HepG2 (cell line): ENCODE measurements at regions not wholly inside any gene's neighbourhood (a gene's known extent, or its start where the extent isn't known, plus 50 kb on each side); places are given as distances from the start of the nearest gene placed in this dataset.

ENCODE experiments used
- ATAC-seq: fragments of 200-7000 bp; cut with Tn5 transposase; 3 replicates; pipeline ENCODE4 v1.9.1; 2020; ENCODE audit warnings: mild to moderate bottlenecking, moderate library complexity
- BruUV-seq: library from RNA; stranded (reverse); fragments of 400-500 nt; replicated peaks from 2 replicates; lab custom pipeline; 2021; lab: Mats Ljungman, UMichigan
- CTCF ChIA-PET: fragments of 300-600 bp; formaldehyde crosslinking; extraction: SDS; loops from one replicate; lab custom pipeline; 2021; ENCODE audit warnings: low total read pairs, inconsistent platforms, low intra/inter-chr PET ratio; lab: Yijun Ruan, JAX
- POLR2A ChIA-PET: fragments of 350-600 bp; sonication (Branson Sonifier 250); formaldehyde crosslinking; loops from one replicate; lab custom pipeline; 2020; ENCODE audit warnings: antibody characterized with exemption, inconsistent platforms; lab: Yijun Ruan, JAX
- DNase-seq: peaks from one replicate; pipeline ENCODE4 v3.0.0-alpha.2; 2015; ENCODE audit warnings: low spot score
- FAIRE-seq: peaks from 3 replicates; lab custom pipeline; 2011; peaks lifted over from hg19 to GRCh38; lab: Jason Lieb, UNC
- H2AFZ ChIP-seq: one replicate; pipeline ENCODE4 v1.6.1; 2011; ENCODE audit warnings: low read length, inconsistent platforms
- H3K27ac ChIP-seq: fragments of 300-600 bp; 3 replicates; pipeline ENCODE4 v1.8.0; 2011; ENCODE audit warnings: mixed run types, mild to moderate bottlenecking, mixed read lengths, low read length, inconsistent platforms; ENCODE audit not compliant: insufficient read depth; ENCODE audit errors: extremely low read length
- H3K27me3 ChIP-seq, 2 experiments: fragments of 200-600 bp in 1 of 2; 2 replicates in 1 of 2; 3 replicates in 1 of 2; pipeline versions ENCODE4 v1.6.0 to v1.8.0; 2011; ENCODE audit warnings: low read length in 2 of 2, mild to moderate bottlenecking in 2 of 2, moderate library complexity in 2 of 2, inconsistent platforms in 1 of 2; ENCODE audit not compliant: insufficient read depth in 2 of 2, control insufficient read depth in 1 of 2
- H3K36me3 ChIP-seq, 2 experiments: fragments of 200-600 bp in 1 of 2; replicated peaks in 1 of 2; 2 replicates in 1 of 2; 3 replicates in 1 of 2; pipeline versions ENCODE4 v1.5.1 to v1.8.0; 2011; ENCODE audit warnings: low read length in 2 of 2, inconsistent platforms in 1 of 2; ENCODE audit not compliant: insufficient read depth in 2 of 2, control insufficient read depth in 1 of 2
- H3K4me1 ChIP-seq: 2 replicates; pipeline ENCODE4 v1.5.1; 2012; ENCODE audit warnings: low read length, inconsistent platforms; ENCODE audit not compliant: insufficient read depth
- H3K4me2 ChIP-seq: 2 replicates; pipeline ENCODE4 v1.6.0; 2011; ENCODE audit warnings: low read depth, low read length, inconsistent platforms
- H3K4me3 ChIP-seq, 3 experiments: fragments of 200-600 bp in 1 of 3; sonication (generic), shearing (Covaris generic) in 1 of 3; replicated peaks in 1 of 3; 2 replicates each; pipeline ENCODE4 v1.5.1; 2011 to 2016; ENCODE audit warnings: low read length in 3 of 3, inconsistent platforms in 2 of 3, low read depth in 2 of 3, mild to moderate bottlenecking in 2 of 3, control low read depth in 1 of 3, mixed read lengths in 1 of 3; ENCODE audit not compliant: insufficient read depth in 1 of 3
- H3K79me2 ChIP-seq: one replicate; pipeline ENCODE4 v1.6.1; 2011; ENCODE audit warnings: low read length, inconsistent platforms; ENCODE audit not compliant: insufficient read depth
- H3K9ac ChIP-seq: 2 replicates; pipeline ENCODE4 v1.6.0; 2011; ENCODE audit warnings: mild to moderate bottlenecking, low read depth, low read length, inconsistent platforms; ENCODE audit not compliant: insufficient read depth
- H3K9me3 ChIP-seq: 2 replicates; pipeline ENCODE4 v1.5.1; 2012; ENCODE audit warnings: mild to moderate bottlenecking, low read length
- H4K20me1 ChIP-seq: 2 replicates; pipeline ENCODE4 v1.6.0; 2011; ENCODE audit warnings: inconsistent platforms, mild to moderate bottlenecking, low read length, moderate library complexity; ENCODE audit not compliant: insufficient read depth
- CBX1 ChIP-seq: IDR thresholded peaks from one replicate; pipeline ENCODE4 v1.6.1; 2016; ENCODE audit warnings: antibody characterized with exemption, low read depth
- CBX2 ChIP-seq, 2 experiments: fragments of 200-600 bp in 1 of 2; sonication (generic); formaldehyde crosslinking in 1 of 2; IDR thresholded peaks; 2 replicates each; pipeline versions ENCODE4 v1.7.0 to v1.8.1; 2018 to 2022; ENCODE audit warnings: low read depth in 2 of 2, low read length in 1 of 2, mild to moderate bottlenecking in 1 of 2, missing genetic modification reagents in 1 of 2
- HOXA7 ChIP-seq: sonication (generic); formaldehyde crosslinking; IDR thresholded peaks from 2 replicates; pipeline ENCODE4 v1.8.1; 2022; ENCODE audit warnings: mild to moderate bottlenecking, missing genetic modification reagents, moderate library complexity
- KDM2A ChIP-seq: sonication (generic); formaldehyde crosslinking; IDR thresholded peaks from 2 replicates; pipeline ENCODE4 v1.4.0; 2020; ENCODE audit warnings: low read depth, missing genetic modification reagents, borderline replicate concordance
- MXD4 ChIP-seq: IDR thresholded peaks from 2 replicates; pipeline ENCODE4 v1.6.1; 2016; ENCODE audit warnings: mild to moderate bottlenecking, missing biosample characterization, missing genetic modification reagents
- NCOA2 ChIP-seq: sonication (generic); formaldehyde crosslinking; IDR thresholded peaks from 2 replicates; pipeline ENCODE4 v1.8.0; 2022; ENCODE audit warnings: inconsistent platforms
- RAD21 ChIP-seq: fragments of 450-650 bp; formaldehyde crosslinking; IDR thresholded peaks from 2 replicates; pipeline ENCODE4 v1.5.0; 2020; ENCODE audit warnings: mild to moderate bottlenecking
- ZBTB8A ChIP-seq: sonication (generic); formaldehyde crosslinking; IDR thresholded peaks from 2 replicates; pipeline ENCODE4 v1.4.0; 2020; ENCODE audit warnings: mild to moderate bottlenecking, low read depth, missing genetic modification reagents, borderline replicate concordance
- ZFP41 ChIP-seq: sonication (generic); formaldehyde crosslinking; IDR thresholded peaks from 2 replicates; pipeline ENCODE4 v1.4.0; 2020; ENCODE audit warnings: mild to moderate bottlenecking, missing genetic modification reagents, borderline replicate concordance
- ZNF329 ChIP-seq: sonication (generic); formaldehyde crosslinking; IDR thresholded peaks from 2 replicates; pipeline ENCODE4 v1.9.0; 2021; ENCODE audit warnings: low read depth, mild to moderate bottlenecking, missing genetic modification reagents
- ZNF616 ChIP-seq: sonication (generic); formaldehyde crosslinking; IDR thresholded peaks from 2 replicates; pipeline ENCODE4 v1.5.0; 2020; ENCODE audit warnings: low read depth, mild to moderate bottlenecking, missing genetic modification reagents
- ZNF775 ChIP-seq: sonication (generic); formaldehyde crosslinking; IDR thresholded peaks from 2 replicates; pipeline ENCODE4 v1.4.0; 2020; ENCODE audit warnings: missing genetic modification reagents, mild to moderate bottlenecking, moderate library complexity, borderline replicate concordance
- ZNF816 ChIP-seq: sonication (generic); formaldehyde crosslinking; IDR thresholded peaks from 2 replicates; pipeline ENCODE4 v1.8.0; 2022; ENCODE audit warnings: missing genetic modification reagents, mild to moderate bottlenecking, borderline replicate concordance
- WGBS: methylation state at CpG from one replicate; pipeline ENCODE4 v1.1.6; 2017; ENCODE audit warnings: low lambda C conversion rate; 5-methylcytosine and 5-hydroxymethylcytosine counted together
- in situ Hi-C: cut with HindIII; loops from 2 replicates; pipeline ENCODE4 v1.10.0; 2017; ENCODE audit warnings: low pct_unique_long_range_greater_than_20kb; ENCODE audit not compliant: extremely low pct_ligation_motif_present
- intact Hi-C: fragments of 100-400 bp; cut with micrococcal nuclease; formaldehyde crosslinking; loops from one replicate; pipeline ENCODE4 v1.10.0; 2022; ENCODE audit not compliant: unreplicated experiment
- TF ChIP-seq, protein P1 (sequence below): sonication (generic); formaldehyde crosslinking; IDR thresholded peaks from 2 replicates; pipeline ENCODE4 v1.5.1; 2020; ENCODE audit warnings: mild to moderate bottlenecking, missing genetic modification reagents, borderline replicate concordance
- TF ChIP-seq, protein P2 (sequence below): sonication (generic); formaldehyde crosslinking; IDR thresholded peaks from 2 replicates; pipeline ENCODE4 v1.4.0; 2020; ENCODE audit warnings: mild to moderate bottlenecking, missing genetic modification reagents
- TF ChIP-seq, protein P3 (sequence below): sonication (generic); formaldehyde crosslinking; conservative IDR thresholded peaks from 2 replicates; pipeline ENCODE4 v1.8.0; 2022; ENCODE audit warnings: missing genetic modification reagents
- TF ChIP-seq, protein P4 (sequence below): sonication (generic); formaldehyde crosslinking; IDR thresholded peaks from 2 replicates; pipeline ENCODE4 v1.5.0; 2020; ENCODE audit warnings: missing genetic modification reagents

DNA sequence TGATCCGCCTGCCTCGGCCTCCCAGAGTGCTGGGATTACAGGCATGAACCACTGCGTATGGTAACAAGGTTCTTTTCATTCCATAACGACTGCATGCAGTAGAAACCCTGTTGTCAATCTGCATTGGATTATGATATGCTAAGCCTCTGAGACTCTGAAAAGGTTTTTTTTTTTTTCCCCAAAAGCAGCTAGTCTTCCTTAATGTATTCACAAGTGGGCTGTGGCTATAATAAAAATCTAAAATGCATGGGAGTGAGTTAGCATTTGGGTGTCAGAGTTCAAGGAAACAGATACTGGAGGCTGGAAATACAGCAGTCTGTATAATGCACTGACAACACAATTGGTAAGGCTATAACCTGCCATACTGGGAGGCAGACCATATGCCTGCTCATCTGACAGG, 218.1 kb downstream of the NSUN3 start:
- H3K9me3 ChIP-seq: no peaks in the 10 kb centered on the region
- TF ChIP-seq CBX1 (no peak), NCOA2 (CRISPR knock-in tag) (no peak), RAD21 (CRISPR knock-in tag) (no peak), ZFP41 (no peak), ZNF616 (no peak), KDM2A (CRISPR knock-in tag) (no peak), ZNF775 (CRISPR knock-in tag) (no peak), MXD4 (CRISPR knock-in tag) (no peak), ZNF816 (CRISPR knock-in tag) (no peak), HOXA7 (CRISPR knock-in tag) (no peak), ZBTB8A (CRISPR knock-in tag) (no peak), ZNF329 (CRISPR knock-in tag) (no peak), CBX2 (IDR thresholded peaks at IDR 0.05; ENCODE audit: low read depth, low read length) (no peak), CBX2 (CRISPR knock-in tag; IDR thresholded peaks at IDR 0.05; ENCODE audit: low read depth) (no peak)
- TF ChIP-seq, protein P1, sequence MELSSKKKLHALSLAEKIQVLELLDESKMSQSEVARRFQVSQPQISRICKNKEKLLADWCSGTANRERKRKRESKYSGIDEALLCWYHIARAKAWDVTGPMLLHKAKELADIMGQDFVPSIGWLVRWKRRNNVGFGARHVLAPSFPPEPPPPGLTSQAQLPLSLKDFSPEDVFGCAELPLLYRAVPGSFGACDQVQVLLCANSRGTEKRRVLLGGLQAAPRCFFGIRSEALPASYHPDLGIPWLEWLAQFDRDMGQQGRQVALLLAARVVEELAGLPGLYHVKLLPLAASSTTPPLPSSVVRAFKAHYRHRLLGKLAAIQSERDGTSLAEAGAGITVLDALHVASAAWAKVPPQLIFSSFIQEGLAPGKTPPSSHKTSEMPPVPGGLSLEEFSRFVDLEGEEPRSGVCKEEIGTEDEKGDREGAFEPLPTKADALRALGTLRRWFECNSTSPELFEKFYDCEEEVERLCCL: no peak
- TF ChIP-seq, protein P2, sequence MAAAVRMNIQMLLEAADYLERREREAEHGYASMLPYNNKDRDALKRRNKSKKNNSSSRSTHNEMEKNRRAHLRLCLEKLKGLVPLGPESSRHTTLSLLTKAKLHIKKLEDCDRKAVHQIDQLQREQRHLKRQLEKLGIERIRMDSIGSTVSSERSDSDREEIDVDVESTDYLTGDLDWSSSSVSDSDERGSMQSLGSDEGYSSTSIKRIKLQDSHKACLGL (CRISPR knock-in tag): no peak
- TF ChIP-seq, protein P3, sequence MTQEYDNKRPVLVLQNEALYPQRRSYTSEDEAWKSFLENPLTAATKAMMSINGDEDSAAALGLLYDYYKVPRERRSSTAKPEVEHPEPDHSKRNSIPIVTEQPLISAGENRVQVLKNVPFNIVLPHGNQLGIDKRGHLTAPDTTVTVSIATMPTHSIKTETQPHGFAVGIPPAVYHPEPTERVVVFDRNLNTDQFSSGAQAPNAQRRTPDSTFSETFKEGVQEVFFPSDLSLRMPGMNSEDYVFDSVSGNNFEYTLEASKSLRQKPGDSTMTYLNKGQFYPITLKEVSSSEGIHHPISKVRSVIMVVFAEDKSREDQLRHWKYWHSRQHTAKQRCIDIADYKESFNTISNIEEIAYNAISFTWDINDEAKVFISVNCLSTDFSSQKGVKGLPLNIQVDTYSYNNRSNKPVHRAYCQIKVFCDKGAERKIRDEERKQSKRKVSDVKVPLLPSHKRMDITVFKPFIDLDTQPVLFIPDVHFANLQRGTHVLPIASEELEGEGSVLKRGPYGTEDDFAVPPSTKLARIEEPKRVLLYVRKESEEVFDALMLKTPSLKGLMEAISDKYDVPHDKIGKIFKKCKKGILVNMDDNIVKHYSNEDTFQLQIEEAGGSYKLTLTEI (CRISPR knock-in tag): no peak
- TF ChIP-seq, protein P4, sequence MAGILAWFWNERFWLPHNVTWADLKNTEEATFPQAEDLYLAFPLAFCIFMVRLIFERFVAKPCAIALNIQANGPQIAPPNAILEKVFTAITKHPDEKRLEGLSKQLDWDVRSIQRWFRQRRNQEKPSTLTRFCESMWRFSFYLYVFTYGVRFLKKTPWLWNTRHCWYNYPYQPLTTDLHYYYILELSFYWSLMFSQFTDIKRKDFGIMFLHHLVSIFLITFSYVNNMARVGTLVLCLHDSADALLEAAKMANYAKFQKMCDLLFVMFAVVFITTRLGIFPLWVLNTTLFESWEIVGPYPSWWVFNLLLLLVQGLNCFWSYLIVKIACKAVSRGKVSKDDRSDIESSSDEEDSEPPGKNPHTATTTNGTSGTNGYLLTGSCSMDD (CRISPR knock-in tag): no peak
- no peak for ATAC-seq
- ChIA-PET POLR2A (no interaction called here), CTCF (no interaction called here)
- no peaks in the 10 kb centered on the region for H3K36me3 ChIP-seq
- DNase-seq: no peak
- H2AFZ ChIP-seq: no peak overlapping the region
- no peak overlapping the region for H3K4me3 ChIP-seq
- H3K4me2 ChIP-seq: no peak overlapping the region
- BruUV-seq: no TSS peak
- H4K20me1 ChIP-seq: no peaks in the 10 kb centered on the region
- FAIRE-seq: no peak
- no peak overlapping the region for H3K27ac ChIP-seq
- intact Hi-C loops: no loop called here
- H3K9ac ChIP-seq: no peak overlapping the region
- in situ Hi-C loops: no loop called here
- no peaks in the 10 kb centered on the region for H3K4me1 ChIP-seq
- H3K79me2 ChIP-seq: no peaks in the 10 kb centered on the region
- H3K27me3 ChIP-seq: no peaks in the 10 kb centered on the region
- WGBS: 19% methylated on average over 4 of the region's 4 CpGs
